Mammary epithelial cell (primary cell): ENCODE measurements at regions not wholly inside any gene's neighbourhood (a gene's known extent, or its start where the extent isn't known, plus 50 kb on each side); places are given as distances from the start of the nearest gene placed in this dataset.

Source experiments
- CTCF ChIP-seq, 2 donors: IDR thresholded peaks in 1 of 2; conservative IDR thresholded peaks in 1 of 2; 2 replicates each; pipeline ENCODE4 v1.5.1; 2011 to 2012; ENCODE audit warnings: inconsistent platforms in 2 of 2, low read length in 2 of 2, mild to moderate bottlenecking in 2 of 2, control low read depth in 1 of 2, low read depth in 1 of 2; ENCODE audit not compliant: insufficient read depth in 1 of 2; ENCODE audit errors: extremely low read depth in 1 of 2
- EZH2 ChIP-seq: IDR thresholded peaks from 2 replicates; pipeline ENCODE4 v1.6.1; 2012; ENCODE audit warnings: low read length, inconsistent platforms, borderline replicate concordance

GRCh38 chr2:45254025-45254424 lies 244.8 kb upstream of the SIX2 start:
- TF ChIP-seq CTCF (conservative IDR thresholded peaks at IDR 0.05 in 1 of 2, IDR thresholded peaks at IDR 0.05 in 1 of 2; ENCODE audit: extremely low read depth in 1 of 2, insufficient read depth in 1 of 2, low read depth in 1 of 2, low read length in 2 of 2) (no peak), EZH2 (no peak)
